GM19397 (cell line): ENCODE measurements at regions not wholly inside any gene's neighbourhood (a gene's known extent, or its start where the extent isn't known, plus 50 kb on each side); places are given as distances from the start of the nearest gene placed in this dataset.
"Not testable (repeated sequence)": the region's sequence is repeated elsewhere in the genome, so short reads cannot be mapped to it uniquely, and the experiment has no call there.

Source experiments
- ATAC-seq: cut with Tn5 transposase; IDR thresholded peaks from one replicate; pipeline ENCODE4 v1.9.1; 2021; ENCODE audit warnings: mild to moderate bottlenecking, moderate library complexity; ENCODE audit not compliant: unreplicated experiment

- ATAC-seq: no peak
Observed at GRCh38 chr5:75951158-75951557, 132.0 kb upstream of the SV2C start.

GRCh38 chr5:75948438-75948837 lies 134.7 kb upstream of the SV2C start:
- ATAC-seq: no peak

GRCh38 chr5:75940418-75940817 lies 142.8 kb upstream of the SV2C start:
- no peak for ATAC-seq

- no peak for ATAC-seq
Observed at GRCh38 chr5:75935572-75935971, 147.6 kb upstream of the SV2C start.

- ATAC-seq: no peak
Observed at GRCh38 chr5:75933489-75933888, 149.7 kb upstream of the SV2C start.

- no peak for ATAC-seq
Observed at GRCh38 chr5:75931175-75931574, 152.0 kb upstream of the SV2C start.

GRCh38 chr5:75928992-75929391 lies 154.2 kb upstream of the SV2C start:
- no peak for ATAC-seq

- ATAC-seq: no peak
Observed at GRCh38 chr5:75922480-75922879, 160.7 kb upstream of the SV2C start.

- no peak for ATAC-seq
Observed at GRCh38 chr5:75921011-75921410, 162.2 kb upstream of the SV2C start.

- ATAC-seq: no peak
Observed at GRCh38 chr5:75916144-75916543, 167.0 kb upstream of the SV2C start.

- no peak for ATAC-seq
Observed at GRCh38 chr5:75909223-75909622, 174.0 kb upstream of the SV2C start.

- ATAC-seq: no peak
Observed at GRCh38 chr5:75907651-75908050, 175.5 kb upstream of the SV2C start.

GRCh38 chr5:75894482-75894881 lies 177.2 kb upstream of the POC5 start:
- no peak for ATAC-seq

- ATAC-seq: no peak
Observed at GRCh38 chr5:75891736-75892135, 174.5 kb upstream of the POC5 start.

GRCh38 chr5:75891020-75891419 lies 173.8 kb upstream of the POC5 start:
- no peak for ATAC-seq

GRCh38 chr5:75890546-75890945 lies 173.3 kb upstream of the POC5 start:
- no peak for ATAC-seq

- no peak for ATAC-seq
Observed at GRCh38 chr5:75886706-75887105, 169.5 kb upstream of the POC5 start.

GRCh38 chr5:75885849-75886596 lies 168.8 kb upstream of the POC5 start:
- no peak for ATAC-seq

GRCh38 chr5:75885321-75885720 lies 168.1 kb upstream of the POC5 start:
- ATAC-seq: no peak

GRCh38 chr5:75869891-75870290 lies 152.7 kb upstream of the POC5 start:
- no peak for ATAC-seq

- no peak for ATAC-seq
Observed at GRCh38 chr5:75862872-75863271, 145.6 kb upstream of the POC5 start.

- not testable (repeated sequence) for ATAC-seq
Observed at GRCh38 chr5:75859621-75860020, 142.4 kb upstream of the POC5 start.

- no peak for ATAC-seq
Observed at GRCh38 chr5:75856056-75856455, 138.8 kb upstream of the POC5 start.
